Stimulated activated naive B cell treated with anti-CD40 and anti-IgM and Interleukin-4, amounts not matched to agents 10 μg/mL and 1 μg/mL and 100 μg/mL, for 72 hours (primary cell): ENCODE measurements at regions not wholly inside any gene's neighbourhood (a gene's known extent, or its start where the extent isn't known, plus 50 kb on each side); places are given as distances from the start of the nearest gene placed in this dataset.
"Not testable (repeated sequence)": the region's sequence is repeated elsewhere in the genome, so short reads cannot be mapped to it uniquely, and the experiment has no call there.

Source experiments
- ATAC-seq, 2 donors: fragments of 150-1000 bp; cut with Tn5 transposase; replicated peaks; 2 replicates each; pipeline ENCODE4 v1.10.0; 2021; ENCODE audit warnings: moderate library complexity in 1 of 2
- DNase-seq: peaks from one replicate; pipeline ENCODE4 v3.0.0; 2021
- H3K27ac Mint-ChIP-seq: one replicate; pipeline ENCODE4 v1.8.0; 2022; ENCODE audit warnings: mild to moderate bottlenecking, mixed read lengths
- H3K27me3 Mint-ChIP-seq, 2 donors: one replicate each; pipeline ENCODE4 v1.8.0; 2022; ENCODE audit warnings: mixed read lengths in 2 of 2
- H3K36me3 Mint-ChIP-seq, 2 donors: one replicate each; pipeline ENCODE4 v1.8.0; 2022; ENCODE audit warnings: mixed read lengths in 2 of 2, mild to moderate bottlenecking in 1 of 2
- H3K4me1 Mint-ChIP-seq, 2 donors: one replicate each; pipeline ENCODE4 v1.8.0; 2022; ENCODE audit warnings: mixed read lengths in 2 of 2, mild to moderate bottlenecking in 1 of 2
- H3K4me3 Mint-ChIP-seq, 2 donors: one replicate each; pipeline ENCODE4 v1.8.0; 2022; ENCODE audit warnings: mild to moderate bottlenecking in 2 of 2, mixed read lengths in 2 of 2, moderate library complexity in 1 of 2
- H3K9me3 Mint-ChIP-seq, 2 donors: one replicate each; pipeline ENCODE4 v1.8.0; 2022; ENCODE audit warnings: mixed read lengths in 2 of 2, mild to moderate bottlenecking in 1 of 2

GRCh38 chr1:120229835-120230234 is 53.5 kb upstream of the SEC22B start:
- ATAC-seq, result not testable (repeated sequence)

More at GRCh38 chr1:120229835-120230234, 53.5 kb upstream of the SEC22B start:
- H3K4me3 Mint-ChIP-seq, H3K4me1 Mint-ChIP-seq, DNase-seq, H3K36me3 Mint-ChIP-seq, H3K27me3 Mint-ChIP-seq, H3K27ac Mint-ChIP-seq, H3K9me3 Mint-ChIP-seq: not testable (repeated sequence)
